H9 (cell line): ENCODE measurements at regions not wholly inside any gene's neighbourhood (a gene's known extent, or its start where the extent isn't known, plus 50 kb on each side); places are given as distances from the start of the nearest gene placed in this dataset.

Experiments used
- DNase-seq: peaks from one replicate; pipeline ENCODE4 v3.0.0-alpha.2; 2017
- H2AFZ ChIP-seq: one replicate; pipeline ENCODE4 v1.6.1; 2013; ENCODE audit warnings: mild to moderate bottlenecking, low read length, control low read depth, moderate library complexity
- H2AK5ac ChIP-seq: 2 replicates; pipeline ENCODE4 v1.6.1; 2013; ENCODE audit warnings: low read length, control low read depth, mixed read lengths; ENCODE audit not compliant: insufficient read length
- H2BK120ac ChIP-seq: one replicate; pipeline ENCODE4 v1.6.1; 2013; ENCODE audit warnings: low read depth, mild to moderate bottlenecking, low read length, control low read depth, inconsistent platforms; ENCODE audit not compliant: poor library complexity, severe bottlenecking
- H2BK12ac ChIP-seq: 2 replicates; pipeline ENCODE4 v1.6.1; 2013; ENCODE audit warnings: low read length, control low read depth, mixed read lengths, low read depth; ENCODE audit not compliant: insufficient read length
- H2BK15ac ChIP-seq: 2 replicates; pipeline ENCODE4 v1.6.1; 2013; ENCODE audit warnings: low read depth, low read length, control low read depth
- H2BK20ac ChIP-seq: one replicate; pipeline ENCODE4 v1.6.1; 2013; ENCODE audit warnings: low read depth, mild to moderate bottlenecking, low read length, control low read depth, inconsistent platforms; ENCODE audit not compliant: poor library complexity, severe bottlenecking
- H2BK5ac ChIP-seq: 2 replicates; pipeline ENCODE4 v1.6.1; 2013; ENCODE audit warnings: low read length, control low read depth, mixed read lengths; ENCODE audit not compliant: insufficient read length
- H3K14ac ChIP-seq: 2 replicates; pipeline ENCODE4 v1.6.1; 2013; ENCODE audit warnings: low read length, control low read depth; ENCODE audit not compliant: insufficient read depth
- H3K18ac ChIP-seq: 2 replicates; pipeline ENCODE4 v1.6.1; 2013; ENCODE audit warnings: low read depth, mild to moderate bottlenecking, mixed read lengths, low read length, control low read depth; ENCODE audit not compliant: insufficient read length
- H3K23ac ChIP-seq: 2 replicates; pipeline ENCODE4 v1.6.1; 2013; ENCODE audit warnings: low read length, control low read depth, mixed read lengths, low read depth; ENCODE audit not compliant: insufficient read length
- H3K23me2 ChIP-seq: 2 replicates; pipeline ENCODE4 v1.6.1; 2013; ENCODE audit warnings: low read depth, mild to moderate bottlenecking, mixed read lengths, low read length, control low read depth; ENCODE audit not compliant: insufficient read length, poor library complexity, severe bottlenecking
- H3K27ac ChIP-seq: 2 replicates; pipeline ENCODE4 v1.5.1; 2013; ENCODE audit warnings: low read length, control low read depth, mixed read lengths, low read depth; ENCODE audit not compliant: insufficient read length
- H3K27me3 ChIP-seq: 2 replicates; pipeline ENCODE4 v1.6.1; 2013; ENCODE audit warnings: low read length, control low read depth, inconsistent platforms; ENCODE audit not compliant: insufficient read depth
- H3K4ac ChIP-seq: 2 replicates; pipeline ENCODE4 v1.6.1; 2013; ENCODE audit warnings: low read depth, mild to moderate bottlenecking, control low read depth, inconsistent platforms, low read length, moderate library complexity
- H3K4me1 ChIP-seq: 2 replicates; pipeline ENCODE4 v1.6.1; 2013; ENCODE audit warnings: low read length, control low read depth, inconsistent platforms; ENCODE audit not compliant: insufficient read depth
- H3K4me2 ChIP-seq: 2 replicates; pipeline ENCODE4 v1.6.1; 2013; ENCODE audit warnings: low read length, control low read depth, mixed read lengths; ENCODE audit not compliant: insufficient read length, insufficient read depth
- H3K56ac ChIP-seq: 2 replicates; pipeline ENCODE4 v1.6.1; 2013; ENCODE audit warnings: low read depth, mild to moderate bottlenecking, mixed read lengths, low read length, control low read depth; ENCODE audit not compliant: insufficient read length
- H3K79me1 ChIP-seq: 2 replicates; pipeline ENCODE4 v1.6.1; 2013; ENCODE audit warnings: low read depth, mild to moderate bottlenecking, moderate library complexity, low read length, control low read depth, inconsistent platforms; ENCODE audit not compliant: insufficient read depth, poor library complexity, severe bottlenecking
- H3K79me2 ChIP-seq: 2 replicates; pipeline ENCODE4 v1.6.1; 2013; ENCODE audit warnings: low read length, control low read depth, inconsistent platforms; ENCODE audit not compliant: insufficient read depth
- H3K9ac ChIP-seq: 2 replicates; pipeline ENCODE4 v1.6.1; 2013; ENCODE audit warnings: low read length, control low read depth, mixed read lengths; ENCODE audit not compliant: insufficient read length; ENCODE audit errors: extremely low read depth
- H3K9me3 ChIP-seq: one replicate; pipeline ENCODE4 v1.6.1; 2013; ENCODE audit warnings: low read depth, low read length, inconsistent platforms; ENCODE audit not compliant: control insufficient read depth
- H3T11ph ChIP-seq: one replicate; pipeline ENCODE4 v1.6.1; 2013; ENCODE audit warnings: mild to moderate bottlenecking, low read length, control low read depth, inconsistent platforms
- H4K20me1 ChIP-seq: one replicate; pipeline ENCODE4 v1.6.1; 2013; ENCODE audit not compliant: control insufficient read depth, insufficient read length, insufficient read depth
- H4K5ac ChIP-seq: 2 replicates; pipeline ENCODE4 v1.6.1; 2013; ENCODE audit warnings: low read depth, mild to moderate bottlenecking, mixed read lengths, low read length, control low read depth; ENCODE audit not compliant: insufficient read length
- H4K8ac ChIP-seq: replicated peaks from 2 replicates; pipeline ENCODE4 v1.6.1; 2013; ENCODE audit warnings: low read length, control low read depth, mixed read lengths, low read depth; ENCODE audit not compliant: insufficient read length
- H4K91ac ChIP-seq: 2 replicates; pipeline ENCODE4 v1.6.1; 2013; ENCODE audit warnings: low read depth, mild to moderate bottlenecking, moderate library complexity, mixed read lengths, low read length, control low read depth; ENCODE audit not compliant: insufficient read length
- H3K27ac Mint-ChIP-seq, 3 experiments: 2 replicates in 2 of 3; 3 replicates in 1 of 3; pipeline ENCODE4 v1.8.0; 2020 to 2021; ENCODE audit warnings: mixed read lengths in 3 of 3, mild to moderate bottlenecking in 1 of 3, moderate library complexity in 1 of 3
- H3K27me3 Mint-ChIP-seq: 2 replicates; pipeline ENCODE4 v1.8.0; 2021; ENCODE audit warnings: low read depth, mild to moderate bottlenecking, moderate library complexity, mixed read lengths
- H3K36me3 Mint-ChIP-seq, 3 experiments: 2 replicates in 2 of 3; 3 replicates in 1 of 3; pipeline ENCODE4 v1.8.0; 2020 to 2021; ENCODE audit warnings: low read depth in 3 of 3, mixed read lengths in 3 of 3; ENCODE audit not compliant: insufficient read depth in 1 of 3
- H3K4me1 Mint-ChIP-seq, 2 experiments: 2 replicates each; pipeline ENCODE4 v1.8.0; 2020; ENCODE audit warnings: mixed read lengths in 2 of 2
- H3K4me3 Mint-ChIP-seq, 2 experiments: 2 replicates in 1 of 2; 3 replicates in 1 of 2; pipeline ENCODE4 v1.8.0; 2020 to 2021; ENCODE audit warnings: mild to moderate bottlenecking in 2 of 2, mixed read lengths in 2 of 2, moderate library complexity in 1 of 2
- H3K9me3 Mint-ChIP-seq, 2 experiments: 2 replicates in 1 of 2; 3 replicates in 1 of 2; pipeline ENCODE4 v1.8.0; 2020; ENCODE audit warnings: mild to moderate bottlenecking in 2 of 2, mixed read lengths in 2 of 2, moderate library complexity in 1 of 2
- WGBS: extraction: QIAGEN DNeasy Blood & Tissue Kit; methylation state at CpG from one replicate; pipeline ENCODE4 v1.1.7; 2013; ENCODE audit warnings: missing lambda C conversion rate, low lambda C conversion rate, mixed read lengths; ENCODE audit not compliant: insufficient read length; ENCODE audit errors: extremely low coverage; 5-methylcytosine and 5-hydroxymethylcytosine counted together
- TF ChIP-seq, protein P1 (sequence below): fragments of 200-600 bp; sonication (generic); conservative IDR thresholded peaks from 3 replicates; pipeline ENCODE4 v1.8.0; 2021; ENCODE audit warnings: antibody characterized with exemption, mild to moderate bottlenecking

DNA sequence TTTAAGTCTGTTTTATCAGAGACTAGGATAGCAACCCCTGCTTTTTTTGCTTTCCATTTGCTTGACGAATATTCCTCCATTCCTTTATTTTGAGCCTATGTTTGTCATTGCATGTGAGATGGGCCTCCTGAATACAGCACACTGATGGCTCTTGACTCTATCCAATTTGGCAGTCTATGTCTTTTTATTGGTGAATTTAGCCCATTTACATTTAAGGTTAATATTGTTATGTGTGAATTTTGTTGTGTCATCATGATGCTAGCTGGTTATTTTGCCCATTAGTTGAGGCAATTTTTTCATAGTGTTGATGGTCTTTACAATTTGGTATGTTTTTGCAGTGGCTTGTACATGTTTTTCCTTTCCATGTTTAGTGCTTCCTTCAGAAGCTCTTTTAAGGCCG, 50.7 kb upstream of the PDE4B start:
- 0 out of 4 replicates have a peak, but pooled peaks cover 0 to 2% of the 10 kb centered on the region in 2 experiments for H3K4me1 Mint-ChIP-seq
- Histone ChIP-seq H4K5ac (no peak overlapping the region), H2BK20ac (no peak overlapping the region), H4K8ac (no peak overlapping the region), H3K23ac (no peak overlapping the region), H3T11ph (no peak overlapping the region), H3K4me2 (no peak overlapping the region), H3K4me1 (no peaks in the 10 kb centered on the region), H2BK5ac (no peak overlapping the region), H3K18ac (no peak overlapping the region), H2AFZ (no peak overlapping the region), H3K79me1 (no peaks in the 10 kb centered on the region), H2BK15ac (no peak overlapping the region), H2BK120ac (no peak overlapping the region), H3K23me2 (no peaks in the 10 kb centered on the region), H3K79me2 (no peaks in the 10 kb centered on the region), H3K14ac (no peak overlapping the region), H2BK12ac (no peak overlapping the region), H4K91ac (no peak overlapping the region), H3K4ac (no peak overlapping the region), H3K27me3 (no peaks in the 10 kb centered on the region), H3K56ac (no peak overlapping the region), H3K9me3 (peaks cover 17% of the 10 kb centered on the region), H3K27ac (no peak overlapping the region), H3K9ac (no peak overlapping the region), H2AK5ac (no peak overlapping the region), H4K20me1 (no peaks in the 10 kb centered on the region)
- H3K27me3 Mint-ChIP-seq: no peaks in the 10 kb centered on the region
- H3K36me3 Mint-ChIP-seq: peaks cover 3 to 19% (median 4%) of the 10 kb centered on the region in 3 experiments; a peak in 5 of 7 replicates
- no peak overlapping the region for H3K4me3 Mint-ChIP-seq
- TF ChIP-seq, protein P1, sequence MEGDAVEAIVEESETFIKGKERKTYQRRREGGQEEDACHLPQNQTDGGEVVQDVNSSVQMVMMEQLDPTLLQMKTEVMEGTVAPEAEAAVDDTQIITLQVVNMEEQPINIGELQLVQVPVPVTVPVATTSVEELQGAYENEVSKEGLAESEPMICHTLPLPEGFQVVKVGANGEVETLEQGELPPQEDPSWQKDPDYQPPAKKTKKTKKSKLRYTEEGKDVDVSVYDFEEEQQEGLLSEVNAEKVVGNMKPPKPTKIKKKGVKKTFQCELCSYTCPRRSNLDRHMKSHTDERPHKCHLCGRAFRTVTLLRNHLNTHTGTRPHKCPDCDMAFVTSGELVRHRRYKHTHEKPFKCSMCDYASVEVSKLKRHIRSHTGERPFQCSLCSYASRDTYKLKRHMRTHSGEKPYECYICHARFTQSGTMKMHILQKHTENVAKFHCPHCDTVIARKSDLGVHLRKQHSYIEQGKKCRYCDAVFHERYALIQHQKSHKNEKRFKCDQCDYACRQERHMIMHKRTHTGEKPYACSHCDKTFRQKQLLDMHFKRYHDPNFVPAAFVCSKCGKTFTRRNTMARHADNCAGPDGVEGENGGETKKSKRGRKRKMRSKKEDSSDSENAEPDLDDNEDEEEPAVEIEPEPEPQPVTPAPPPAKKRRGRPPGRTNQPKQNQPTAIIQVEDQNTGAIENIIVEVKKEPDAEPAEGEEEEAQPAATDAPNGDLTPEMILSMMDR: no peak
- H3K9me3 Mint-ChIP-seq: peaks cover 42 to 48% of the 10 kb centered on the region in 2 experiments
- no peak overlapping the region for H3K27ac Mint-ChIP-seq
- no peak for DNase-seq
- WGBS: no CpG with 5 or more reads among the region's 2 CpGs
